GM12878 (cell line): ENCODE measurements at regions not wholly inside any gene's neighbourhood (a gene's known extent, or its start where the extent isn't known, plus 50 kb on each side); places are given as distances from the start of the nearest gene placed in this dataset.

Experiments used
- BMI1 ChIP-seq: fragments of 450-650 bp; IDR thresholded peaks from 2 replicates; pipeline ENCODE4 v1.6.1; 2016; ENCODE audit warnings: mild to moderate bottlenecking, moderate library complexity, borderline replicate concordance
- CEBPB ChIP-seq, 2 experiments: fragments of 150-350 bp in 1 of 2; IDR thresholded peaks; 2 replicates each; pipeline ENCODE4 v1.6.1; 2012 to 2014; ENCODE audit warnings: low read depth in 2 of 2, low read length in 2 of 2, borderline replicate concordance in 1 of 2, inconsistent platforms in 1 of 2
- CTCF ChIP-seq, 3 experiments: IDR thresholded peaks in 2 of 3; conservative IDR thresholded peaks in 1 of 3; 2 replicates each; pipeline ENCODE4 v1.5.1; 2011; ENCODE audit warnings: low read depth in 3 of 3, low read length in 3 of 3, mild to moderate bottlenecking in 3 of 3, control low read depth in 2 of 3, moderate library complexity in 2 of 3, inconsistent platforms in 1 of 3, mixed read lengths in 1 of 3; ENCODE audit not compliant: control insufficient read depth in 2 of 3, insufficient read depth in 1 of 3; ENCODE audit errors: extremely low read depth in 1 of 3
- FOXK2 ChIP-seq: fragments of 450-650 bp; IDR thresholded peaks from 2 replicates; pipeline ENCODE4 v1.6.1; 2017; ENCODE audit warnings: mild to moderate bottlenecking, moderate library complexity
- KDM1A ChIP-seq: fragments of 200-600 bp; sonication (generic); IDR thresholded peaks from 2 replicates; pipeline ENCODE4 v1.6.1; 2016; ENCODE audit warnings: borderline replicate concordance
- MXI1 ChIP-seq: fragments of 150-350 bp; IDR thresholded peaks from 2 replicates; pipeline ENCODE4 v1.6.1; 2011; ENCODE audit warnings: low read depth, mild to moderate bottlenecking, inconsistent platforms, low read length, improper control_type of control experiment
- MYC ChIP-seq: IDR thresholded peaks from 2 replicates; pipeline ENCODE4 v1.6.1; 2011; ENCODE audit warnings: mild to moderate bottlenecking, low read length, moderate library complexity, inconsistent platforms; ENCODE audit not compliant: insufficient read depth, insufficient replicate concordance, insufficient read length, severe bottlenecking
- NFIC ChIP-seq: IDR thresholded peaks from 2 replicates; pipeline ENCODE4 v1.6.1; 2012; ENCODE audit warnings: low read depth, mild to moderate bottlenecking, inconsistent platforms, low read length, moderate library complexity
- NR2C2 ChIP-seq: IDR thresholded peaks from 2 replicates; pipeline ENCODE4 v1.6.1; 2011; ENCODE audit warnings: borderline replicate concordance, low read depth; ENCODE audit not compliant: control insufficient read depth, insufficient read length
- POLR2AphosphoS5 ChIP-seq: IDR thresholded peaks from 2 replicates; pipeline ENCODE4 v1.6.1; 2011; ENCODE audit warnings: mild to moderate bottlenecking, low read length, inconsistent platforms
- RAD21 ChIP-seq: IDR thresholded peaks from 2 replicates; pipeline ENCODE4 v1.6.1; 2011; ENCODE audit warnings: mild to moderate bottlenecking, low read depth, low read length, moderate library complexity; ENCODE audit not compliant: insufficient read depth
- REST ChIP-seq: IDR thresholded peaks from 2 replicates; pipeline ENCODE4 v1.6.1; 2012; ENCODE audit warnings: mild to moderate bottlenecking, low read depth, low read length
- ZBTB11 ChIP-seq: fragments of 450-650 bp; formaldehyde crosslinking; IDR thresholded peaks from 2 replicates; pipeline ENCODE4 v1.5.0; 2022; ENCODE audit warnings: mild to moderate bottlenecking, missing genetic modification characterization
- ZNF384 ChIP-seq: IDR thresholded peaks from 2 replicates; pipeline ENCODE4 v1.6.1; 2012; ENCODE audit warnings: low read depth, mild to moderate bottlenecking, low read length, improper control_type of control experiment, borderline replicate concordance

GRCh38 chr5:58311526-58311925, 148.4 kb downstream of the PLK2 start:
- TF ChIP-seq MXI1 (no peak), KDM1A (no peak), POLR2AphosphoS5 (no peak), NFIC (no peak), NR2C2 (no peak), RAD21 (no peak), ZBTB11 (CRISPR knock-in tag) (no peak), MYC (no peak), FOXK2 (no peak), CTCF (IDR thresholded peaks at IDR 0.05 in 2 of 3, conservative IDR thresholded peaks at IDR 0.05 in 1 of 3; ENCODE audit: control insufficient read depth in 2 of 3, extremely low read depth in 1 of 3, insufficient read depth in 1 of 3, low read depth in 3 of 3, low read length in 3 of 3) (no peak), ZNF384 (no peak), CEBPB (IDR thresholded peaks at IDR 0.05; ENCODE audit: borderline replicate concordance in 1 of 2, low read depth in 2 of 2, low read length in 2 of 2) (no peak), BMI1 (no peak), REST (no peak)
